ENCODE measurements at regions not wholly inside any gene's neighbourhood (a gene's known extent, or its start where the extent isn't known, plus 50 kb on each side); places are given as distances from the start of the nearest gene placed in this dataset.

GRCh38 chr13:61852116-61852619, 436.5 kb upstream of the PCDH20 start:
- no peak overlapping the region for H3K4me3 ChIP-seq
- intact Hi-C loops (cut with DNase I) = no loop called here
- DNase-seq (ENCODE audit: extremely low spot score) = no peak
- TF ChIP-seq CTCF (IDR thresholded peaks at IDR 0.05) (no peak), POLR2AphosphoS5 (IDR thresholded peaks at IDR 0.05) (no peak), EP300 (IDR thresholded peaks at IDR 0.05) (no peak), POLR2A (IDR thresholded peaks at IDR 0.05; ENCODE audit: low read depth) (no peak)
- no peaks in the 10 kb centered on the region for H3K9me3 ChIP-seq
- no peaks in the 10 kb centered on the region for H3K4me1 ChIP-seq
- 80% methylated on average over 5 of the region's 5 CpGs for WGBS
- no peaks in the 10 kb centered on the region for H3K36me3 ChIP-seq
- H3K27ac ChIP-seq (replicated peaks in 1 of 4) = no peak overlapping the region
- H3K27me3 ChIP-seq = no peaks in the 10 kb centered on the region

DNA sequence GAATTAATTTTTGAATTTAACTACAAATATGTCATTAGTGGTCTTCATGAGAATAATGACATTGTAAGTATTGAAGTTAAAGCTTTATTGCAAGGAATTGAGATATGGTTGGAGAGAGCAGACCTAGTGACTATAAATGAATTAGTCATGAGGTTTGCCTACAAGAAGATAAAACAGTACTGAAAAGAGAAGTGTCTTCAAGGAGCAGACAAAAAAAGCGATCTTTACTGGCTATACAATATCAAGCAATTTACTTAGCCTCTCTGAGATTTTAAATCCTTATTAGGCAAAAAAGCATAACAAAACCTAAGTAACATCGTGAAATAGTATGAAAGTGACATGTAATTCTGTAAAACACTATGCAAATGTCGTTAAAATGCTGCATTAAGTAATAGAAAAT, 435.1 kb upstream of the PCDH20 start:
- Histone ChIP-seq H3K27me3 (no peaks in the 10 kb centered on the region), H3K9me3 (no peaks in the 10 kb centered on the region), H3K36me3 (no peaks in the 10 kb centered on the region), H3K27ac (replicated peaks in 1 of 4) (no peak overlapping the region), H3K4me3 (no peak overlapping the region), H3K4me1 (no peaks in the 10 kb centered on the region)
- WGBS = 85% methylated on average over 3 of the region's 3 CpGs
- no peak for TF ChIP-seq POLR2AphosphoS5 (IDR thresholded peaks at IDR 0.05)
- TF ChIP-seq POLR2A (IDR thresholded peaks at IDR 0.05; ENCODE audit: low read depth) = no peak
- TF ChIP-seq CTCF (IDR thresholded peaks at IDR 0.05) = no peak
- TF ChIP-seq EP300 (IDR thresholded peaks at IDR 0.05) = no peak
- intact Hi-C loops (cut with DNase I) = no loop called here
- no peak for DNase-seq (ENCODE audit: extremely low spot score)

- Histone ChIP-seq H3K36me3 (no peaks in the 10 kb centered on the region), H3K27me3 (no peaks in the 10 kb centered on the region), H3K4me1 (no peaks in the 10 kb centered on the region), H3K4me3 (no peak overlapping the region), H3K27ac (replicated peaks in 1 of 4) (no peak overlapping the region), H3K9me3 (no peaks in the 10 kb centered on the region)
- DNase-seq (ENCODE audit: extremely low spot score) = no peak
- 83% methylated on average over 2 of the region's 2 CpGs for WGBS
- intact Hi-C loops (cut with DNase I) = no loop called here
- TF ChIP-seq EP300 (IDR thresholded peaks at IDR 0.05) (no peak), POLR2A (IDR thresholded peaks at IDR 0.05; ENCODE audit: low read depth) (no peak), CTCF (IDR thresholded peaks at IDR 0.05) (no peak), POLR2AphosphoS5 (IDR thresholded peaks at IDR 0.05) (no peak)
These were observed 422.9 kb upstream of the PCDH20 start for GRCh38 chr13:61838568-61838967.

DNA sequence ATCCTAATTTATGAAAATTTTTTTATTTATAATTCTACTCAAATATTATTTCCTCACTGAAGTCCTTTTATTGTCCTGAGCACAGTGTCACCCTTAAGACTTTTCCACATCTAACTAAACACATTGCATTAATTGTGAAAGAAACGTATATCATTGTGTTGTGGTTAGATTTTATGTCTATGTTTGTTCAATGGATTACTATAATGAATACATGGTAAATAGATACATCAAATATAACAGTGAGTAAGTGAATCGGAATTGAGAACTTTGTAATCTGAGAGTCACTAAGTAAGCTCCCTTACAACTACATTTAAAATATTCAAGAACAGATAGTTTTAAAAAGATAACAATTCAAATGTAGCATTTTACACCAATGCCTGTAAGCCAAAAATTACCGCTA, 417.6 kb upstream of the PCDH20 start:
- Histone ChIP-seq H3K27me3 (no peaks in the 10 kb centered on the region), H3K27ac (replicated peaks in 1 of 4) (no peak overlapping the region), H3K4me3 (no peak overlapping the region), H3K36me3 (no peaks in the 10 kb centered on the region), H3K9me3 (no peaks in the 10 kb centered on the region), H3K4me1 (no peaks in the 10 kb centered on the region)
- intact Hi-C loops (cut with DNase I) = no loop called here
- no peak for TF ChIP-seq POLR2A (IDR thresholded peaks at IDR 0.05; ENCODE audit: low read depth)
- no peak for DNase-seq (ENCODE audit: extremely low spot score)
- 87% methylated on average over 3 of the region's 3 CpGs for WGBS

DNA sequence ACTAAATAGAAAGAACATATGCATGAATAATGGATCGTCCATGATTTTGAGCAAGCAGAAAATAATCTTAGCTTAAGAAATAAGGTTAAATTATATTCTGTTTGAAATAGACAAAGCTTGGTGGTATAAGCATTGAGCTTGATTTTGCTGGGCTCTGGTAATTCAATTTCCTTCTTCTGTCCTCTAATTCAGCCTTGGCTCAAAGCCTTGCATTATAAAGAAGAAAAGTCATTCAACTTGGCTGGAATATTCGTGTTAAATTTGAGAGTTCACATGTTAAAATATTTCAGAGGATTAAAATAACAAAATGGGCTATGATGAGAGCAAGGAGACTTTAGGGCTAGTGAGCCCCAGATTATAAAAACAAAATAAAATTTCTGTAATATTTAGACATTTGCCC, 415.4 kb upstream of the PCDH20 start:
- H3K27ac ChIP-seq (replicated peaks in 1 of 4) = no peak overlapping the region
- TF ChIP-seq POLR2A (IDR thresholded peaks at IDR 0.05; ENCODE audit: low read depth) (no peak), POLR2AphosphoS5 (IDR thresholded peaks at IDR 0.05) (no peak), CTCF (IDR thresholded peaks at IDR 0.05) (no peak)
- H3K36me3 ChIP-seq = no peaks in the 10 kb centered on the region
- H3K9me3 ChIP-seq = no peaks in the 10 kb centered on the region
- H3K4me1 ChIP-seq = no peaks in the 10 kb centered on the region
- no peak for DNase-seq (ENCODE audit: extremely low spot score)
- WGBS = 57% methylated on average over 2 of the region's 2 CpGs
- intact Hi-C loops (cut with DNase I) = no loop called here
- no peak overlapping the region for H3K4me3 ChIP-seq
- no peaks in the 10 kb centered on the region for H3K27me3 ChIP-seq

Measured in esophagus muscularis mucosa (tissue), 4 donors.